GM12874 (cell line): ENCODE measurements at regions not wholly inside any gene's neighbourhood (a gene's known extent, or its start where the extent isn't known, plus 50 kb on each side); places are given as distances from the start of the nearest gene placed in this dataset.

Experiments used
- TF ChIP-seq, protein P1 (sequence below): IDR thresholded peaks from 2 replicates; pipeline ENCODE4 v1.5.1; 2011; ENCODE audit warnings: low read depth, mild to moderate bottlenecking, control low read depth, low read length, moderate library complexity; ENCODE audit not compliant: insufficient read depth

DNA sequence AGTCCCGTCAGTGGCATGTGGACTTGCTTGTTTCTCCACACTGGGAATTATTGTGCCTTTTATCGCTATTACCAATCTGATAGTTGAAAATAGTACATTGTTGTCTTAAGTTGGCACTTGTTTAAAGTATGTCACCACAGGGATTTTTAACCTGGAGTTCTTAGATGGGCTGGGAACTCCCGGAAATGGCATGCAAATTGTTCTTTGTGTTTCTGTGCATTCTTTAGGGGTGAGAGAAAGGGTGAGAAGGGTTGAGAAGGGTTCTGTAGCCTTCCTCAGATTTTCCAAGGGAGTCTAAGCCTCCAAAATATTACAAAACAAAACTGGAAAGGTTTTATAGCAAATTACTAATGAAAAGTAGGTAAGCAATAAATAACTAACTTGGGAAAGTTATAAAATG is 176.9 kb downstream of the ZIC3 start:
- TF ChIP-seq, protein P1, sequence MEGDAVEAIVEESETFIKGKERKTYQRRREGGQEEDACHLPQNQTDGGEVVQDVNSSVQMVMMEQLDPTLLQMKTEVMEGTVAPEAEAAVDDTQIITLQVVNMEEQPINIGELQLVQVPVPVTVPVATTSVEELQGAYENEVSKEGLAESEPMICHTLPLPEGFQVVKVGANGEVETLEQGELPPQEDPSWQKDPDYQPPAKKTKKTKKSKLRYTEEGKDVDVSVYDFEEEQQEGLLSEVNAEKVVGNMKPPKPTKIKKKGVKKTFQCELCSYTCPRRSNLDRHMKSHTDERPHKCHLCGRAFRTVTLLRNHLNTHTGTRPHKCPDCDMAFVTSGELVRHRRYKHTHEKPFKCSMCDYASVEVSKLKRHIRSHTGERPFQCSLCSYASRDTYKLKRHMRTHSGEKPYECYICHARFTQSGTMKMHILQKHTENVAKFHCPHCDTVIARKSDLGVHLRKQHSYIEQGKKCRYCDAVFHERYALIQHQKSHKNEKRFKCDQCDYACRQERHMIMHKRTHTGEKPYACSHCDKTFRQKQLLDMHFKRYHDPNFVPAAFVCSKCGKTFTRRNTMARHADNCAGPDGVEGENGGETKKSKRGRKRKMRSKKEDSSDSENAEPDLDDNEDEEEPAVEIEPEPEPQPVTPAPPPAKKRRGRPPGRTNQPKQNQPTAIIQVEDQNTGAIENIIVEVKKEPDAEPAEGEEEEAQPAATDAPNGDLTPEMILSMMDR: no peak

DNA sequence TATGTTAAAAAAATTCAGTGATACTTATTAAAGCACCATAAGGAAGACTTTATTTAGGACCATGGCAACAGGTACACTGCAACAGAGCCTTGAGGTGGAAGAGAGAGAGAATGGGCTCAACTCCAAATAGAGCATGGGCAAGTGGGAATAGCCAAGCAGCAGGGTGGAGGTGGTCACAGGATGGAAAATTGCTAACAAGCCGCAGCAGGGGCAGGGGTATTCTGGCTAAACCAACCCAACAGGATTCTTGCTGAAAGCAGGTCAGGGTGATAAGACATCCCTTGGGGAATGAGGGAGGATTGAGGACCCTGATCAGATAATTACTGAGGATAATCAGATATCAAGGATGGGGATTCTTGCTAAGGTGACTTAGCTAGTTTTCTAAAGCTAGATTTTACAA is 177.5 kb downstream of the ZIC3 start:
- TF ChIP-seq, protein P1: no peak

GRCh38 chrX:137746289-137746688 is 180.4 kb downstream of the ZIC3 start:
- TF ChIP-seq, protein P1: no peak

GRCh38 chrX:137747244-137748043 is 181.5 kb downstream of the ZIC3 start:
- TF ChIP-seq, protein P1: no peak

DNA sequence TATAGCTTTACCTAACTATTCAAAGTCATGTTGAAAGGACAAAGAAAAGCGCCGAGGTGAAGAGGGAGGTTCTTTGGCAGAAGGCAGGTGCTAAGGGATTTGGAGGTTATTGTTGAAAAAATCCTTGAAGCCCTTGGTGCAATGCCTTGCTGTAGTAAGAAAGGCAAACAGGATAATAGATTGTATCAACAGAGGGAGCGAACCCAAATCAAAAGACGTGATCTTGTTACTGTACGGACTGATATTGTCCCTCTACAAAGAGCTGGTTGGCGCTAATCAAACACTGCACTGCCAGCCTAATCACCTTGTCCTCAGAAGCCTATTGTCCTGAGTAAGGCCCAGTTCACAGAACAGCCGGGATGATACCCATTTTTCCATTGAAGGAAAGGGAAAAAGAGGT is 182.9 kb downstream of the ZIC3 start:
- TF ChIP-seq, protein P1: no peak

GRCh38 chrX:137749246-137749645 is 183.3 kb downstream of the ZIC3 start:
- TF ChIP-seq, protein P1: no peak

DNA sequence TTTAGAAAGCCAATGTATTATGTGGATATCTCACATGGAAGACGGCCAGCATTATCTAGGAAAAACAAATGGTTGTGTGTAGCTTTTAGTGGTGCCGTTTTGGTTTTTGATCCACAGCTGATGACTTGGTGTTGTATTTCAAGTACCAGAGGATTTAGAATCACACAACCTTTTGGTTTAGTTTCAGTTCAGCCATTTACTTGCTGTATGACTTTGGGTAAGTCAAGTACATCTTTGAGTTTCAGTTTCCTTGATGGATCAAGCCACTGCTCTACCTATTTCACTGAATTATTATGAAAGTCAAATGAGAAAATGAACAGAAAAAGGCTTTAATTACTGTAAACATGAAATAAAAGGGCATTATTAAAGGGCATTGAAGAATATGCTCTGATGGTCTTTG is 205.6 kb downstream of the ZIC3 start:
- TF ChIP-seq, protein P1: no peak
